ENCODE measurements at regions not wholly inside any gene's neighbourhood (a gene's known extent, or its start where the extent isn't known, plus 50 kb on each side); places are given as distances from the start of the nearest gene placed in this dataset.

- CTCF ChIA-PET: interaction anchor here (1.4 kb wide), 1 partner anchor 36 kb away, joined by 4 read pairs; no protein-coding TSS in a partner anchor
Measured at GRCh38 chr13:29959603-29960002, 109.2 kb upstream of the UBL3 start.

More at GRCh38 chr13:29959603-29960002, 109.2 kb upstream of the UBL3 start:
- Histone ChIP-seq H3K79me2 (ENCODE audit: control insufficient read depth, insufficient read depth, low read length) (no peaks in the 10 kb centered on the region), H4K20me1 (replicated peaks; ENCODE audit: control insufficient read depth, extremely low read depth, insufficient read depth, low read length) (no peaks in the 10 kb centered on the region), H3K27ac (ENCODE audit: insufficient read depth, low read depth, low read length) (no peak overlapping the region), H3K9me3 (replicated peaks; ENCODE audit: control insufficient read depth, insufficient read depth, low read length) (no peaks in the 10 kb centered on the region), H3K4me3 (replicated peaks in 1 of 3; ENCODE audit: insufficient read depth in 1 of 3, low read depth in 1 of 3, low read length in 3 of 3) (no peak overlapping the region), H2AFZ (ENCODE audit: low read depth, low read length) (no peak overlapping the region), H3K4me1 (ENCODE audit: control insufficient read depth, extremely low read depth, insufficient read depth, low read length) (no peaks in the 10 kb centered on the region), H3K27me3 (ENCODE audit: control insufficient read depth in 2 of 2, insufficient read depth in 2 of 2, low read length in 2 of 2) (no peaks in the 10 kb centered on the region), H3K9ac (replicated peaks; ENCODE audit: extremely low read depth, insufficient read depth, low read length) (no peak overlapping the region), H3K36me3 (ENCODE audit: control insufficient read depth in 2 of 2, extremely low read depth in 1 of 2, insufficient read depth in 2 of 2, low read length in 2 of 2) (no peaks in the 10 kb centered on the region), H3K9me1 (replicated peaks; ENCODE audit: control insufficient read depth, extremely low read depth, insufficient read depth, low read length) (no peaks in the 10 kb centered on the region), H3K4me2 (ENCODE audit: insufficient read depth, low read length) (no peak overlapping the region)
- FAIRE-seq: no peak
- intact Hi-C loops (cut with micrococcal nuclease): no loop called here
- no peak for TF ChIP-seq MAX (IDR thresholded peaks at IDR 0.05; ENCODE audit: insufficient read depth, insufficient read length)
- no peak for TF ChIP-seq MYC (IDR thresholded peaks at IDR 0.05; ENCODE audit: low read depth, low read length)
- no peak for TF ChIP-seq FOS (IDR thresholded peaks at IDR 0.05; ENCODE audit: borderline replicate concordance, insufficient read depth, low read length)
- no peak for TF ChIP-seq GATA2 (IDR thresholded peaks at IDR 0.05; ENCODE audit: insufficient read depth, insufficient read length, low read depth, low read length)
- no peak for TF ChIP-seq EZH2 (IDR thresholded peaks at IDR 0.05; ENCODE audit: borderline replicate concordance, low read depth, low read length, severe bottlenecking)
- no peak for TF ChIP-seq POLR2AphosphoS5 (IDR thresholded peaks at IDR 0.05; ENCODE audit: insufficient read depth, low read depth, low read length)
- TF ChIP-seq POLR2A (IDR thresholded peaks at IDR 0.05; ENCODE audit: low read depth, low read length): no peak
- TF ChIP-seq JUN (IDR thresholded peaks at IDR 0.05; ENCODE audit: borderline replicate concordance, insufficient read depth, insufficient read length, low read depth): no peak
- no peak for TF ChIP-seq CTCF (IDR thresholded peaks at IDR 0.05; ENCODE audit: extremely low read depth in 1 of 2, insufficient read depth in 1 of 2, low read depth in 1 of 2, low read length in 2 of 2)
- dilution Hi-C loops (cut with MboI; ENCODE audit: extremely low pct_ligation_motif_present, low sequenced_read_pairs): no loop called here
- DNase-seq (ENCODE audit: low read depth, low spot score): no peak
- no TSS peak for BruUV-seq (replicated peaks)
- POLR2A ChIA-PET: no interaction called here
